Peyer's patch (tissue), 4 donors: ENCODE measurements at regions not wholly inside any gene's neighbourhood (a gene's known extent, or its start where the extent isn't known, plus 50 kb on each side); places are given as distances from the start of the nearest gene placed in this dataset.

Experiments used
- DNase-seq, 3 donors: peaks; one replicate each; pipeline ENCODE4 v3.0.0-alpha.2; 2017 to 2019
- H3K27ac ChIP-seq, 4 donors: fragments of 200-600 bp; sonication (generic); one replicate each; pipeline ENCODE4 v1.5.1; 2016 to 2019
- H3K27me3 ChIP-seq, 2 donors: fragments of 200-600 bp; sonication (generic); one replicate each; pipeline ENCODE4 v1.5.1; 2019
- H3K36me3 ChIP-seq, 3 donors: fragments of 200-600 bp; sonication (generic); one replicate each; pipeline ENCODE4 v1.5.1; 2016 to 2019
- H3K4me1 ChIP-seq, 4 donors: fragments of 200-600 bp; sonication (generic); one replicate each; pipeline ENCODE4 v1.5.1; 2016 to 2019
- H3K4me3 ChIP-seq, 4 donors: fragments of 200-600 bp; sonication (generic); 1 replicate in 3 of 4; 2 replicates in 1 of 4; pipeline ENCODE4 v1.5.1; 2016 to 2019; ENCODE audit warnings: mild to moderate bottlenecking in 1 of 4
- H3K9me3 ChIP-seq, 4 donors: fragments of 200-600 bp; sonication (generic); one replicate each; pipeline ENCODE4 v1.5.1; 2016 to 2019; ENCODE audit warnings: mild to moderate bottlenecking in 1 of 4
- CTCF ChIP-seq, 6 experiments: fragments of 450-650 bp in 4 of 6; fragments of 200-600 bp in 2 of 6; sonication (generic) in 1 of 6; IDR thresholded peaks; one replicate each; pipeline ENCODE4 v1.5.1; 2017 to 2019; ENCODE audit warnings: antibody characterized with exemption in 6 of 6, mild to moderate bottlenecking in 3 of 6, moderate library complexity in 1 of 6
- POLR2A ChIP-seq, 2 donors: fragments of 450-650 bp; IDR thresholded peaks; one replicate each; pipeline ENCODE4 v1.5.1; 2017; ENCODE audit warnings: antibody characterized with exemption in 2 of 2, mild to moderate bottlenecking in 2 of 2, moderate library complexity in 2 of 2

- Histone ChIP-seq H3K4me1 (no peaks in the 10 kb centered on the region), H3K27ac (no peak overlapping the region), H3K4me3 (no peak overlapping the region), H3K9me3 (no peaks in the 10 kb centered on the region), H3K27me3 (no peaks in the 10 kb centered on the region), H3K36me3 (no peaks in the 10 kb centered on the region)
- no peak for DNase-seq
- TF ChIP-seq CTCF (IDR thresholded peaks at IDR 0.05) = no peak
- TF ChIP-seq POLR2A (IDR thresholded peaks at IDR 0.05) = no peak
These were observed 199.2 kb upstream of the PMEPA1 start for GRCh38 chr20:57908704-57909630.

GRCh38 chr20:57908226-57908625, 198.4 kb upstream of the PMEPA1 start:
- Histone ChIP-seq H3K27me3 (no peaks in the 10 kb centered on the region), H3K9me3 (no peaks in the 10 kb centered on the region), H3K36me3 (no peaks in the 10 kb centered on the region), H3K4me1 (no peaks in the 10 kb centered on the region), H3K27ac (no peak overlapping the region), H3K4me3 (no peak overlapping the region)
- TF ChIP-seq POLR2A (IDR thresholded peaks at IDR 0.05) = no peak
- TF ChIP-seq CTCF (IDR thresholded peaks at IDR 0.05) = no peak
- DNase-seq = no peak

GRCh38 chr20:57907131-57908000, 197.6 kb upstream of the PMEPA1 start:
- H3K27ac ChIP-seq = no peak overlapping the region
- H3K4me3 ChIP-seq = no peak overlapping the region
- H3K27me3 ChIP-seq = no peaks in the 10 kb centered on the region
- no peak for TF ChIP-seq POLR2A (IDR thresholded peaks at IDR 0.05)
- no peak for TF ChIP-seq CTCF (IDR thresholded peaks at IDR 0.05)
- H3K4me1 ChIP-seq = no peaks in the 10 kb centered on the region
- H3K9me3 ChIP-seq = no peaks in the 10 kb centered on the region
- no peaks in the 10 kb centered on the region for H3K36me3 ChIP-seq
- no peak for DNase-seq

- Histone ChIP-seq H3K9me3 (no peaks in the 10 kb centered on the region), H3K27me3 (no peaks in the 10 kb centered on the region), H3K4me3 (no peak overlapping the region), H3K36me3 (no peaks in the 10 kb centered on the region), H3K27ac (no peak overlapping the region), H3K4me1 (no peaks in the 10 kb centered on the region)
- TF ChIP-seq POLR2A (IDR thresholded peaks at IDR 0.05) (no peak), CTCF (IDR thresholded peaks at IDR 0.05) (no peak)
- no peak for DNase-seq
These were observed 195.6 kb upstream of the PMEPA1 start for GRCh38 chr20:57905448-57905847.

GRCh38 chr20:57904314-57905105, 194.7 kb upstream of the PMEPA1 start:
- no peaks in the 10 kb centered on the region for H3K36me3 ChIP-seq
- H3K9me3 ChIP-seq = no peaks in the 10 kb centered on the region
- DNase-seq = no peak
- no peak overlapping the region for H3K4me3 ChIP-seq
- TF ChIP-seq POLR2A (IDR thresholded peaks at IDR 0.05) = no peak
- no peak for TF ChIP-seq CTCF (IDR thresholded peaks at IDR 0.05)
- H3K27me3 ChIP-seq = no peaks in the 10 kb centered on the region
- no peak overlapping the region for H3K27ac ChIP-seq
- no peaks in the 10 kb centered on the region for H3K4me1 ChIP-seq
